Uterus (tissue), 3 donors: ENCODE measurements at regions not wholly inside any gene's neighbourhood (a gene's known extent, or its start where the extent isn't known, plus 50 kb on each side); places are given as distances from the start of the nearest gene placed in this dataset.

ENCODE experiments used
- DNase-seq, 2 donors: peaks; one replicate each; pipeline ENCODE4 v3.0.0-alpha.2; 2019 to 2020
- H3K27ac ChIP-seq, 2 donors: fragments of 200-600 bp; sonication (generic); 1 replicate in 1 of 2; 2 replicates in 1 of 2; pipeline ENCODE4 v1.5.1; 2016 to 2018
- H3K27me3 ChIP-seq, 2 donors: fragments of 200-600 bp; sonication (generic); one replicate each; pipeline ENCODE4 v1.5.1; 2018 to 2019; ENCODE audit warnings: control low read depth in 1 of 2
- H3K36me3 ChIP-seq, 2 donors: fragments of 200-600 bp; sonication (generic); one replicate each; pipeline ENCODE4 v1.5.1; 2019; ENCODE audit warnings: control low read depth in 1 of 2
- H3K4me1 ChIP-seq, 2 donors: fragments of 200-600 bp; sonication (generic); one replicate each; pipeline ENCODE4 v1.5.1; 2018 to 2019; ENCODE audit warnings: control low read depth in 1 of 2
- H3K4me3 ChIP-seq, 2 donors: fragments of 200-600 bp; sonication (generic); 1 replicate in 1 of 2; 2 replicates in 1 of 2; pipeline ENCODE4 v1.5.1; 2018 to 2019; ENCODE audit warnings: mild to moderate bottlenecking in 1 of 2
- H3K9me3 ChIP-seq, 2 donors: fragments of 200-600 bp; sonication (generic); one replicate each; pipeline ENCODE4 v1.5.1; 2019; ENCODE audit warnings: control low read depth in 1 of 2
- POLR2A ChIP-seq, 2 donors: fragments of 450-650 bp; IDR thresholded peaks; one replicate each; pipeline ENCODE4 v1.6.1; 2016; ENCODE audit warnings: antibody characterized with exemption in 2 of 2, mild to moderate bottlenecking in 1 of 2, moderate library complexity in 1 of 2
- intact Hi-C: fragments of 100-400 bp; cut with DNase I; formaldehyde crosslinking; loops from one replicate; pipeline ENCODE4 v1.15.1; 2023; ENCODE audit warnings: low total_unique reads
- TF ChIP-seq, protein P1 (sequence below), 4 experiments: fragments of 200-600 bp in 2 of 4; fragments of 450-650 bp in 2 of 4; sonication (generic) in 2 of 4; IDR thresholded peaks; one replicate each; pipeline ENCODE4 v1.5.1; 2016 to 2019; ENCODE audit warnings: antibody characterized with exemption in 4 of 4, mild to moderate bottlenecking in 2 of 4, moderate library complexity in 1 of 4
- donor health status: DM: yes; HTN: yes; CAD: no.

DNA sequence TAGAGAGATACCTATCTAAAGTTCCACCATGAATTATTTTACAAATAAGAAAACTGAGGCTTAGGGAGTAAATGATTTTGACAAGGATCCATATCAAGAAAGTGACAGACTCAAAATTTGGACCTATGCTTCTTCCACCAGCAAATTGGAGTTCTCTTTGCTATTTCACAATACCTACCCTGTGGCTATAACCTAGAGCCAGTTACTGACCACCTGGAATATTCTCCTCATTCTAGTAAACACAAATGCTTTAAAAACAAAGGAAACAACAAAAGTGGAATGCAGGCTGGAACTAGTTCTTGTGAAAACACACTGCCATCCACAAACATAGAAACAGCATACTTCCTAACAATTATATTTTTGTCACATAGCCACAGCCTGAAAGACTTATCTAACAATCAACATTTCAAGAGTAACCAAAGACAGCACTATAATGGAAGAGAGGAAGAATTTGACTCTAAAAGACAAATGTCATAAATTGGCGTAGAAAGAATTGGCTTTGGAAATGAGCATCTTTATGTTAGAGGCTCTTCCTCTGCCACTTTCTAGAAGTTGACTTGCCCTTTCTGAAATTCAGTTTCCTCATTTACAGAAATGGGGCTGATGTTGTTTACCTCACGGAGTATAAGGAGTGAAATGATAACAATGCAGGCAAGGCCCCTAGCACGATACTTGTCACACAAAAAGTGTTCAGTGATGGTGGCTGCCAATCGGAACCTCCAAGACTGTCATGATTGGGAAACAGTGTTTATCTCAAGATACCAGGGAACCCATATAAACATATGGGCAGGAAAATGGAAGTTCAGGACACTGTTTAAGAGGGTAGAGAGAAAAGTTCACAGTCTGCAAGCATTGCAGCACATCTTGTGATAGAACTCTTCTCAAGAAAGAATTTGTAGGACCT lies 138.6 kb upstream of the LGR5 start:
- intact Hi-C loops = no loop called here
- Histone ChIP-seq H3K27me3 (no peaks in the 10 kb centered on the region), H3K4me1 (no peaks in the 10 kb centered on the region), H3K4me3 (no peak overlapping the region), H3K27ac (no peak overlapping the region), H3K9me3 (no peaks in the 10 kb centered on the region), H3K36me3 (no peaks in the 10 kb centered on the region)
- DNase-seq = no peak
- TF ChIP-seq, protein P1, sequence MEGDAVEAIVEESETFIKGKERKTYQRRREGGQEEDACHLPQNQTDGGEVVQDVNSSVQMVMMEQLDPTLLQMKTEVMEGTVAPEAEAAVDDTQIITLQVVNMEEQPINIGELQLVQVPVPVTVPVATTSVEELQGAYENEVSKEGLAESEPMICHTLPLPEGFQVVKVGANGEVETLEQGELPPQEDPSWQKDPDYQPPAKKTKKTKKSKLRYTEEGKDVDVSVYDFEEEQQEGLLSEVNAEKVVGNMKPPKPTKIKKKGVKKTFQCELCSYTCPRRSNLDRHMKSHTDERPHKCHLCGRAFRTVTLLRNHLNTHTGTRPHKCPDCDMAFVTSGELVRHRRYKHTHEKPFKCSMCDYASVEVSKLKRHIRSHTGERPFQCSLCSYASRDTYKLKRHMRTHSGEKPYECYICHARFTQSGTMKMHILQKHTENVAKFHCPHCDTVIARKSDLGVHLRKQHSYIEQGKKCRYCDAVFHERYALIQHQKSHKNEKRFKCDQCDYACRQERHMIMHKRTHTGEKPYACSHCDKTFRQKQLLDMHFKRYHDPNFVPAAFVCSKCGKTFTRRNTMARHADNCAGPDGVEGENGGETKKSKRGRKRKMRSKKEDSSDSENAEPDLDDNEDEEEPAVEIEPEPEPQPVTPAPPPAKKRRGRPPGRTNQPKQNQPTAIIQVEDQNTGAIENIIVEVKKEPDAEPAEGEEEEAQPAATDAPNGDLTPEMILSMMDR (IDR thresholded peaks at IDR 0.05) = no peak
- TF ChIP-seq POLR2A (IDR thresholded peaks at IDR 0.05) = no peak

DNA sequence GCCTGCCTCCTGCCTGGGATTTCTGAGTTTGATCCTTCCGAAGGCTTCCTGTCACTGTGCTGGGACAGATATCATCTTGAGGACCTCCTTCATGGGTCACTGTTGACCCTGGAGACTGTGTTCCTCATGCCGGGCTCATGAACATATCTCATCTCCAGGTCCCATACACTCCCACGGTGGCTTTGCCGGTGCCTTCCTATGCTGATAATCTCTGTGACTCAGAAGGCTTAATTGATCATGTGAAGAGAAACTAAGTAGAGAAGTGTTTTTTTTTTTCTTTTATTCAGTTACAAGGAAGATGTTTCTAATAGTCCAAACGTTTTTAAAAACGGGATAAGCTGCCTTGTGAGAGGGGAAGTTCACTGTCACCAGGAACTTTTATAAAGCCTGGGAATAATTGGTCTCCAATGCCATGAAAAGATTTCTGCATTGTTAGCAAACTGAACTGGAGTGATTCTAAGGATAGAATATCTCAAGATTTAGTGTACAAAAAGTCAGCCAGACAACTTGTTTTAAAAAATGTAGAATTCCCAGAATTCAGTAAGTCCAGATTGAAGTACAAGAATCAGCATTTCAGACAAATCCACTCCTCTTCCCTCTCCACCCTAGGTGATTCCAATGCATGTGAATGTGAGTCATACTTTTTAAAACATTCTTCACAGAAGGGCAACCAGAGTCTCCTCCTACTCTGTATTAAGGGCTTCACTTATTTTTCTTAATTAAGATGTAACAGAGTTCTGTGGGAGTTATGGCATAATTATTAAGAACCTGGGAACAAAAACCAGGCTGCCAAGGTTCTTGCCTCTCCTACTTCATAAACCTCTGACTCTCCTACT lies 139.8 kb upstream of the LGR5 start:
- H3K27ac ChIP-seq = peak overlapping the region in 1 of 2 donors; percentile 50
- no peak overlapping the region for H3K4me3 ChIP-seq
- intact Hi-C loops = no loop called here
- H3K27me3 ChIP-seq = no peaks in the 10 kb centered on the region
- no peaks in the 10 kb centered on the region for H3K4me1 ChIP-seq
- TF ChIP-seq, protein P1 (IDR thresholded peaks at IDR 0.05) = no peak
- no peak for TF ChIP-seq POLR2A (IDR thresholded peaks at IDR 0.05)
- H3K9me3 ChIP-seq = no peaks in the 10 kb centered on the region
- H3K36me3 ChIP-seq = no peaks in the 10 kb centered on the region
- DNase-seq = no peak

DNA sequence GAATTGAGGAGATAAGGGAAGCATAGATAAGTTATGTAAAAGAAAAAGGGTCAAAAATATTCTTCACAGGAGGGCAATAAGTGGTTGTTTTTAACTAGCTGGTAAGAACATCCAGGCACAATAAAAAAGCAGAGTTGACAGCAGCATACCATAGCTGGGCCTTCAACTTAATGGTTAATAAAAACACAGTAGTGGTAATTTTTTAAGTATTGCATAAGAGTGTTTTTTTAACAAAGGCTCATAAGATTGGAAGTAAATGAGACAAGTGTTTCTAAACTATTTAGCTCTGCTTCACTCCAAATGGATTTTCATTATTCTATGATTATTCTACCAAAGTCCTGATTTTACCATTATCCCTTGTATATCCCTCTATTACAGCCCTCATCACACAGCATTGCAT lies 140.1 kb upstream of the TSPAN8 start:
- Histone ChIP-seq H3K27ac (peak overlapping the region in 1 of 2 donors; percentile 35), H3K4me1 (no peaks in the 10 kb centered on the region), H3K36me3 (no peaks in the 10 kb centered on the region), H3K4me3 (no peak overlapping the region), H3K9me3 (no peaks in the 10 kb centered on the region), H3K27me3 (no peaks in the 10 kb centered on the region)
- intact Hi-C loops = no loop called here
- no peak for TF ChIP-seq POLR2A (IDR thresholded peaks at IDR 0.05)
- TF ChIP-seq, protein P1 (IDR thresholded peaks at IDR 0.05) = no peak
- DNase-seq = no peak

DNA sequence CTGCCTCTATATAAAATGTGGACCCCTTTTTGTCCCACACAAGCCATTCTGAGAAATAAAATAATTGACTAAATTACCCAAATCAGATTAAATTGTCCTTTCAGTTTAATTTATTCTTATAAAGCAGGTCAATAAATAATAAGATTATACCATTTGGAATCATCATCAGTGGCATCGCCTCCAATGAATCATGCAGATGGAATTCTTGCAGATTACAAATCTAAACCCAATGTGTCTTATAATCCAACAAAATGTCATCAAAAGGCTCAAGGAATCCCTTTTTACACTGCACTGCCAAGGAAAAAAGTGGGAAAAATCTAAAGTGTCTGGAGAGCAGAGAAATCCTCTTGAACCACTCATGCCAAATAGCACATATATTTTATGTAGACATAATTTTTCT lies 138.2 kb upstream of the TSPAN8 start:
- Histone ChIP-seq H3K27me3 (no peaks in the 10 kb centered on the region), H3K36me3 (no peaks in the 10 kb centered on the region), H3K27ac (peak overlapping the region in 1 of 2 donors; percentile 38), H3K4me3 (no peak overlapping the region), H3K9me3 (no peaks in the 10 kb centered on the region), H3K4me1 (no peaks in the 10 kb centered on the region)
- intact Hi-C loops = no loop called here
- DNase-seq = no peak
- TF ChIP-seq POLR2A (IDR thresholded peaks at IDR 0.05) = no peak
- TF ChIP-seq, protein P1 (IDR thresholded peaks at IDR 0.05) = no peak

DNA sequence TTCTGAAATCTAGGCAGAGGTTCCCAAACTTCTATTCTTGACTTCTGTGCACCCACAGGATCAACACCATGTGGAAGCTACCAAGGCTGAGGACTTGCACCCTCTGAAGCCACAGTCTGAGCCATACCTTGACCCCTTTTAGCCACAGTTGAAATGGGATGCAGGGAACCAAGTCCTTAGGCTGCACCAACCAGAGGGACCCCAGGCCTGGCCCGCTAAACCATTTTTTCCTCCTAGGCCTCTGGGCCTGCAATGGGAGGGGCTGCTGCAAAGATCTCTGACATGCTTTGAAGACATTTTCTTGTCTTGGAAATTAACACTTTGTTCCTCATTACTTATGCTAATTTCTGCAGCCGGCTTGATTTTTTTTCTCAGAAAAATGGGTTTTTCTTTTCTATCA lies 133.9 kb upstream of the TSPAN8 start:
- intact Hi-C loops = no loop called here

More for the DNA sequence above, 133.9 kb upstream of the TSPAN8 start:
- H3K27ac ChIP-seq = no peak overlapping the region
- H3K9me3 ChIP-seq = no peaks in the 10 kb centered on the region
- no peak for TF ChIP-seq POLR2A (IDR thresholded peaks at IDR 0.05)
- TF ChIP-seq, protein P1 (IDR thresholded peaks at IDR 0.05) = no peak
- H3K4me1 ChIP-seq = no peaks in the 10 kb centered on the region
- DNase-seq = no peak
- H3K27me3 ChIP-seq = no peaks in the 10 kb centered on the region
- no peak overlapping the region for H3K4me3 ChIP-seq
- no peaks in the 10 kb centered on the region for H3K36me3 ChIP-seq
